H1 (cell line): ENCODE measurements at regions not wholly inside any gene's neighbourhood (a gene's known extent, or its start where the extent isn't known, plus 50 kb on each side); places are given as distances from the start of the nearest gene placed in this dataset.

Experiments
- CTCF ChIA-PET: fragments of 300-600 bp; sonication (Branson Sonifier 250); formaldehyde crosslinking; loops from one replicate; lab custom pipeline; 2021; ENCODE audit not compliant: partially characterized antibody; lab: Charles Lee
- POLR2A ChIA-PET: fragments of 300-600 bp; sonication (Branson Sonifier 250); formaldehyde crosslinking; loops from one replicate; lab custom pipeline; 2021; ENCODE audit warnings: inconsistent platforms; ENCODE audit not compliant: partially characterized antibody; lab: Charles Lee
- DNase-seq, 2 experiments: peaks; one replicate each; pipeline versions ENCODE4 v3.0.0 to v3.0.0-alpha.2; 2010 to 2022; ENCODE audit warnings: low spot score in 2 of 2, low read depth in 1 of 2, mixed read lengths in 1 of 2
- FAIRE-seq: peaks from 2 replicates; lab custom pipeline; 2011; peaks lifted over from hg19 to GRCh38; lab: Jason Lieb, UNC
- H2AFZ ChIP-seq: 2 replicates; pipeline ENCODE4 v1.8.1; 2012; ENCODE audit warnings: low read length, inconsistent platforms
- H2AK5ac ChIP-seq: 2 replicates; pipeline ENCODE4 v1.6.1; 2013; ENCODE audit warnings: low read depth, low read length
- H2BK120ac ChIP-seq: replicated peaks from 2 replicates; pipeline ENCODE3; 2013; ENCODE audit warnings: low read depth, low read length, inconsistent platforms
- H2BK12ac ChIP-seq: 2 replicates; pipeline ENCODE4 v1.6.1; 2013; ENCODE audit warnings: low read depth, low read length
- H2BK15ac ChIP-seq: 2 replicates; pipeline ENCODE4 v1.6.1; 2013; ENCODE audit warnings: low read length
- H2BK20ac ChIP-seq: 2 replicates; pipeline ENCODE4 v1.6.1; 2013; ENCODE audit warnings: low read length
- H2BK5ac ChIP-seq: 2 replicates; pipeline ENCODE4 v1.6.1; 2013; ENCODE audit warnings: low read depth, low read length
- H3K14ac ChIP-seq: 2 replicates; pipeline ENCODE4 v1.6.1; 2013; ENCODE audit warnings: inconsistent platforms; ENCODE audit not compliant: insufficient read length
- H3K18ac ChIP-seq: 2 replicates; pipeline ENCODE4 v1.6.1; 2013; ENCODE audit warnings: low read length; ENCODE audit errors: extremely low read depth
- H3K23ac ChIP-seq: 2 replicates; pipeline ENCODE4 v1.6.1; 2013; ENCODE audit warnings: inconsistent platforms; ENCODE audit not compliant: insufficient read length
- H3K23me2 ChIP-seq: 2 replicates; pipeline ENCODE4 v1.6.1; 2013; ENCODE audit warnings: low read depth, low read length
- H3K27ac ChIP-seq: 2 replicates; pipeline ENCODE4 v1.6.1; 2011; ENCODE audit warnings: low read depth, low read length, inconsistent platforms
- H3K27me3 ChIP-seq, 4 experiments: replicated peaks in 1 of 4; 1 replicate in 1 of 4; 2 replicates in 3 of 4; pipeline versions ENCODE4 v1.6.1 to v1.8.1; 2011 to 2013; ENCODE audit warnings: low read length in 3 of 4, mild to moderate bottlenecking in 3 of 4, inconsistent platforms in 2 of 4, mixed read lengths in 2 of 4, moderate library complexity in 1 of 4; ENCODE audit not compliant: control insufficient read depth in 3 of 4, insufficient read depth in 3 of 4; ENCODE audit errors: extremely low read depth in 1 of 4
- H3K36me3 ChIP-seq, 4 experiments: 2 replicates each; pipeline versions ENCODE4 v1.6.1 to v1.8.1; 2011 to 2013; ENCODE audit warnings: mild to moderate bottlenecking in 4 of 4, low read length in 3 of 4, moderate library complexity in 2 of 4, control low read depth in 1 of 4, inconsistent platforms in 1 of 4; ENCODE audit not compliant: insufficient read depth in 4 of 4, control insufficient read depth in 2 of 4
- H3K4ac ChIP-seq: replicated peaks from 2 replicates; pipeline ENCODE3; 2013; ENCODE audit warnings: low read length, low read depth, mixed read lengths, inconsistent platforms; ENCODE audit not compliant: insufficient read length
- H3K4me1 ChIP-seq, 4 experiments: replicated peaks in 1 of 4; 1 replicate in 1 of 4; 2 replicates in 3 of 4; pipeline versions ENCODE4 v1.6.1 to v1.8.1; 2011 to 2013; ENCODE audit warnings: low read length in 3 of 4, inconsistent platforms in 2 of 4, mixed read lengths in 1 of 4; ENCODE audit not compliant: insufficient read depth in 4 of 4, control insufficient read depth in 3 of 4
- H3K4me2 ChIP-seq, 2 experiments: 2 replicates each; pipeline versions ENCODE4 v1.6.1 to v1.8.1; 2011 to 2013; ENCODE audit warnings: low read depth in 2 of 2, low read length in 2 of 2, control low read depth in 1 of 2, inconsistent platforms in 1 of 2, mild to moderate bottlenecking in 1 of 2; ENCODE audit not compliant: insufficient read depth in 1 of 2
- H3K4me3 ChIP-seq, 4 experiments: fragments of 200-600, 300-600 bp in 1 of 4; sonication (generic), shearing (Covaris generic), sonication (Bioruptor Twin) in 1 of 4; 2 replicates each; pipeline versions ENCODE4 v1.5.1 to v1.8.1; 2011 to 2016; ENCODE audit warnings: low read length in 4 of 4, low read depth in 3 of 4, control low read depth in 2 of 4, inconsistent platforms in 2 of 4, mild to moderate bottlenecking in 2 of 4, mixed read lengths in 1 of 4, moderate library complexity in 1 of 4; ENCODE audit not compliant: insufficient read depth in 2 of 4; ENCODE audit errors: extremely low read depth in 1 of 4
- H3K56ac ChIP-seq: replicated peaks from 2 replicates; pipeline ENCODE3; 2013; ENCODE audit warnings: low read depth, mild to moderate bottlenecking, mixed read lengths, low read length, inconsistent platforms; ENCODE audit not compliant: insufficient read length
- H3K79me1 ChIP-seq: 2 replicates; pipeline ENCODE4 v1.6.1; 2013; ENCODE audit warnings: low read depth, low read length, control low read depth
- H3K79me2 ChIP-seq, 2 experiments: 2 replicates each; pipeline versions ENCODE4 v1.6.1 to v1.8.1; 2012 to 2013; ENCODE audit warnings: low read length in 2 of 2, mild to moderate bottlenecking in 2 of 2, inconsistent platforms in 1 of 2; ENCODE audit not compliant: insufficient read depth in 2 of 2, control insufficient read depth in 1 of 2
- H3K9ac ChIP-seq, 4 experiments: replicated peaks in 1 of 4; 1 replicate in 1 of 4; 2 replicates in 3 of 4; pipeline versions ENCODE4 v1.6.1 to v1.8.1; 2011 to 2013; ENCODE audit warnings: low read depth in 3 of 4, low read length in 3 of 4, control low read depth in 2 of 4, mild to moderate bottlenecking in 2 of 4, moderate library complexity in 2 of 4, inconsistent platforms in 1 of 4; ENCODE audit errors: extremely low read depth in 1 of 4
- H3K9me3 ChIP-seq, 2 experiments: 2 replicates each; pipeline versions ENCODE4 v1.6.1 to v1.8.1; 2012 to 2013; ENCODE audit warnings: mild to moderate bottlenecking in 2 of 2, moderate library complexity in 2 of 2, control low read depth in 1 of 2, inconsistent platforms in 1 of 2, low read depth in 1 of 2, low read length in 1 of 2, mixed read lengths in 1 of 2; ENCODE audit not compliant: insufficient read depth in 2 of 2
- H4K20me1 ChIP-seq, 2 experiments: replicated peaks in 1 of 2; 2 replicates each; pipeline versions ENCODE3 to v1.8.1; 2011 to 2013; ENCODE audit warnings: inconsistent platforms in 2 of 2, low read length in 2 of 2, mild to moderate bottlenecking in 1 of 2; ENCODE audit not compliant: insufficient read depth in 2 of 2, control insufficient read depth in 1 of 2
- H4K5ac ChIP-seq: 2 replicates; pipeline ENCODE4 v1.6.1; 2013; ENCODE audit warnings: low read length, low read depth, mixed read lengths, inconsistent platforms; ENCODE audit not compliant: insufficient read length
- H4K8ac ChIP-seq: 2 replicates; pipeline ENCODE4 v1.8.0; 2013; ENCODE audit warnings: mild to moderate bottlenecking, moderate library complexity, low read length, inconsistent platforms; ENCODE audit not compliant: insufficient read depth; ENCODE audit errors: extremely low read depth
- H4K91ac ChIP-seq: replicated peaks from 2 replicates; pipeline ENCODE3; 2013; ENCODE audit warnings: low read length, mixed read lengths, inconsistent platforms; ENCODE audit not compliant: insufficient read length
- CBX8 ChIP-seq: fragments of 300-800, 300-1000 bp; sonication (generic); IDR thresholded peaks from 2 replicates; pipeline ENCODE4 v1.7.1; 2016; ENCODE audit warnings: low read depth, low read length, borderline replicate concordance
- CHD1 ChIP-seq: IDR thresholded peaks from 2 replicates; pipeline ENCODE4 v1.6.1; 2012; ENCODE audit warnings: low read depth, low read length, improper control_type of control experiment
- CHD2 ChIP-seq: IDR thresholded peaks from 2 replicates; pipeline ENCODE4 v1.6.1; 2012; ENCODE audit warnings: low read length, improper control_type of control experiment
- KDM4A ChIP-seq: IDR thresholded peaks from one replicate; pipeline ENCODE4 v1.7.1; 2012; ENCODE audit warnings: low read depth, mild to moderate bottlenecking, moderate library complexity, low read length, inconsistent platforms; ENCODE audit not compliant: severe bottlenecking
- KDM5A ChIP-seq: fragments of 200-600 bp; IDR thresholded peaks from 2 replicates; pipeline ENCODE4 v1.7.1; 2012; ENCODE audit warnings: mild to moderate bottlenecking, low read length, inconsistent platforms, mixed read lengths
- RAD21 ChIP-seq, 2 experiments: IDR thresholded peaks in 1 of 2; conservative IDR thresholded peaks in 1 of 2; 2 replicates each; pipeline ENCODE4 v1.6.1; 2011; ENCODE audit warnings: low read depth in 2 of 2, low read length in 2 of 2, improper control_type of control experiment in 1 of 2, inconsistent platforms in 1 of 2, mild to moderate bottlenecking in 1 of 2, moderate library complexity in 1 of 2
- SP1 ChIP-seq: IDR thresholded peaks from 2 replicates; pipeline ENCODE4 v1.6.1; 2011; ENCODE audit warnings: low read depth, low read length
- TAF1 ChIP-seq: IDR thresholded peaks from 2 replicates; pipeline ENCODE4 v1.6.1; 2011; ENCODE audit warnings: mild to moderate bottlenecking, low read depth, low read length
- YY1 ChIP-seq: IDR thresholded peaks from 2 replicates; pipeline ENCODE4 v1.6.1; 2011; ENCODE audit warnings: low read depth, mild to moderate bottlenecking, low read length
- WGBS, 2 experiments: shearing (Covaris generic) in 1 of 2; methylation state at CpG; one replicate each; pipeline versions ENCODE4 v1.1.6 to v1.1.7; 2013 to 2015; ENCODE audit warnings: low lambda C conversion rate in 2 of 2, mixed read lengths in 2 of 2, inconsistent platforms in 1 of 2, low coverage in 1 of 2, missing lambda C conversion rate in 1 of 2; ENCODE audit not compliant: insufficient replicate concordance in 2 of 2, insufficient coverage in 1 of 2, insufficient read length in 1 of 2; ENCODE audit errors: extremely low coverage in 1 of 2, missing lambda C conversion rate in 1 of 2; 5-methylcytosine and 5-hydroxymethylcytosine counted together
- TF ChIP-seq, protein P1 (sequence below): IDR thresholded peaks from 2 replicates; pipeline ENCODE4 v1.6.1; 2012; ENCODE audit warnings: low read length, inconsistent platforms

- FAIRE-seq: no peak
These were observed 609.7 kb downstream of the TBC1D22A start for GRCh38 chr22:47372111-47372581.

More at GRCh38 chr22:47372111-47372581, 609.7 kb downstream of the TBC1D22A start:
- no peak overlapping the region for H2BK12ac ChIP-seq
- no peak overlapping the region for H3K4me3 ChIP-seq
- no peak overlapping the region for H2BK20ac ChIP-seq
- DNase-seq: no peak
- H2BK15ac ChIP-seq: no peak overlapping the region
- no peak overlapping the region for H3K4ac ChIP-seq
- H3K79me1 ChIP-seq: no peaks in the 10 kb centered on the region
- POLR2A ChIA-PET: no interaction called here
- no peaks in the 10 kb centered on the region for H4K20me1 ChIP-seq
- no peak overlapping the region for H3K4me2 ChIP-seq
- H3K27ac ChIP-seq: no peak overlapping the region
- no peak overlapping the region for H4K5ac ChIP-seq
- H3K14ac ChIP-seq: no peak overlapping the region
- TF ChIP-seq TAF1 (no peak), SP1 (no peak), CHD1 (no peak), KDM4A (no peak), CHD2 (no peak), KDM5A (no peak), RAD21 (IDR thresholded peaks at IDR 0.05 in 1 of 2, conservative IDR thresholded peaks at IDR 0.05 in 1 of 2; ENCODE audit: low read depth in 2 of 2, low read length in 2 of 2) (no peak), YY1 (no peak), CBX8 (no peak)
- TF ChIP-seq, protein P1, sequence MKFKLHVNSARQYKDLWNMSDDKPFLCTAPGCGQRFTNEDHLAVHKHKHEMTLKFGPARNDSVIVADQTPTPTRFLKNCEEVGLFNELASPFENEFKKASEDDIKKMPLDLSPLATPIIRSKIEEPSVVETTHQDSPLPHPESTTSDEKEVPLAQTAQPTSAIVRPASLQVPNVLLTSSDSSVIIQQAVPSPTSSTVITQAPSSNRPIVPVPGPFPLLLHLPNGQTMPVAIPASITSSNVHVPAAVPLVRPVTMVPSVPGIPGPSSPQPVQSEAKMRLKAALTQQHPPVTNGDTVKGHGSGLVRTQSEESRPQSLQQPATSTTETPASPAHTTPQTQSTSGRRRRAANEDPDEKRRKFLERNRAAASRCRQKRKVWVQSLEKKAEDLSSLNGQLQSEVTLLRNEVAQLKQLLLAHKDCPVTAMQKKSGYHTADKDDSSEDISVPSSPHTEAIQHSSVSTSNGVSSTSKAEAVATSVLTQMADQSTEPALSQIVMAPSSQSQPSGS: no peak
- H3K9ac ChIP-seq: no peak overlapping the region
- no peaks in the 10 kb centered on the region for H3K4me1 ChIP-seq
- H4K91ac ChIP-seq: no peak overlapping the region
- no peaks in the 10 kb centered on the region for H3K23me2 ChIP-seq
- H3K56ac ChIP-seq: no peak overlapping the region
- no peak overlapping the region for H2AK5ac ChIP-seq
- no peak overlapping the region for H3K23ac ChIP-seq
- CTCF ChIA-PET: interaction anchor here (0.5 kb wide), 1 partner anchor 210 kb away, joined by 3 read pairs; no protein-coding TSS in a partner anchor
- H2BK120ac ChIP-seq: no peak overlapping the region
- no peak overlapping the region for H4K8ac ChIP-seq
- H3K79me2 ChIP-seq: no peaks in the 10 kb centered on the region
- H3K18ac ChIP-seq: no peak overlapping the region
- no peaks in the 10 kb centered on the region for H3K36me3 ChIP-seq
- H3K9me3 ChIP-seq: peaks cover 83 to 99% of the 10 kb centered on the region in 2 experiments
- WGBS, 2 experiments: 83% methylated on average over 13 of the region's 15 CpGs; no CpG with 5 or more reads in 1 of the 2 experiments
- no peaks in the 10 kb centered on the region for H3K27me3 ChIP-seq
- H2BK5ac ChIP-seq: no peak overlapping the region
- H2AFZ ChIP-seq: no peak overlapping the region
